SKM-1 treated with dmso at 0.1 percent for 144 hours (cell line): ENCODE measurements at regions not wholly inside any gene's neighbourhood (a gene's known extent, or its start where the extent isn't known, plus 50 kb on each side); places are given as distances from the start of the nearest gene placed in this dataset.

ENCODE experiments used
- DNase-seq: peaks from one replicate; lab custom pipeline; 2025; ENCODE audit not compliant: unreplicated experiment; lab: John Stamatoyannopoulos, UW

GRCh38 chrX:96311366-96311765 lies 373.3 kb upstream of the DIAPH2 start:
- no peak for DNase-seq

DNA sequence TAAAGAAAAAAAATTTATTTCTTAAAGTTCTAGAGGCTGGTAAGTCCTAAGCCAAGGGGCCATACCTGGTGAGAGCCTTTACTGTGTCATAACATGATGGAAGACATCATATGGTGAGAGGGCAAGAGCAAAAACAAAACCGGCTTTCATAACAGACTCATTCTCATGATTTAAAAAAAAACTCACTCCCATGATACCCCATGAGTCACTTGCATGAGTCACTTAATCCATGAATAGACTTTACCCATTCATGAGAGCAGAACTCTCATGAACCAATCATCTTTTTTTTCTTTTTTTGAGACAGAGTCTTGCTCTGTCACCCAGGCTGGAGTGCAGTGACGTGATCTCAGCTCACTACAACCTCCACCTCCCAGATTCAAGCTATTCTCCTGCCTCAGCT lies 369.7 kb upstream of the DIAPH2 start:
- DNase-seq, result no peak

- no peak for DNase-seq
These were observed 322.8 kb upstream of the DIAPH2 start for GRCh38 chrX:96361844-96362243.

DNA sequence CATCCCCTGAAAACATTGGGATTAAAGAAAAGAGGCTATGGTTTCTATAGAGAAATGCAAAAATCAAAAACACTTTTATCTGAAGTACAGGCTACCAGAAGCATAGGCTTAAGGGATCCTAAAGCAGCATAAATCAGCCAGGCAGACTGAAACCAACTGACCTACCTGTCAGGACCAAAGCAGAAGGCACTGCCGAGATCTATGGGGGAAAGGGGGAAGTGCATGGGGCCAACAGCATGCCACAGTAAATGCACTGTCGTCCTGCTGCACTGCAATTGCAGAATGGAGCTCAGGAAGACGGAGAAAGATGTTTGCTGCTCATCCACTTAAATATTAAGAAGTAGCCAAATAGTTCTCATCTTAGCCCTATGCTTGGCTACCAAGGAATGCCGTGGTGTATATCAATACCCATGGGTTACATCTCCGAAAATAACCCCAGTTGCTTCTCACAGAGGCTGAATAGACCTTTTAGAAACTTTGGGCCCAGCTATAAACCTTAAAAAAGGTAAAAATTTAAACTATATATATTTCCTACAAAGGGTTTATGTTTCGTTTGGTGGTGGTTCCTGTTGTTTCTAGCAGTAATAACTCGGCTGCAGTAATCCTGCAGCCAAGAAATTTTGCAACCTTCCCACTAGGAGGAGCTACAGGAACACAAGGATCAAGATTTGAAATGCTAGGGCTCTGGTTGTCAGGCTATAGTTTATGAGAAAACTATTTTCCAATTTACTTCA lies 312.2 kb upstream of the DIAPH2 start:
- peak; percentile 4 for DNase-seq

DNA sequence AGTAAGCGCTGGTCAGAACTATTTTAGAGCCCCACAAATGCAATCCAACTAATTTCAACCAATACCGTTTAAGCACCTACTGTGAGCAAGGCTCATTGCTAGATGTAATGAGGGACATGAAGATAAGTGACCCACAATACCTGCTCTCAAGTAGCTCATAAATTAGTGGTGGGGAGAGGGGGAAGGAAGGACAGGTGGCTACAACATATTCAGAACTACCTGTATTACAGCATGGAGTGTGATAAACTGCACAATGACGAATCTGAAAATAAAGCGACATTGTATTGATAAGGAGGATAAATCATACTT lies 311.6 kb upstream of the DIAPH2 start:
- no peak for DNase-seq

GRCh38 chrX:96376266-96376665 lies 308.4 kb upstream of the DIAPH2 start:
- no peak for DNase-seq

DNA sequence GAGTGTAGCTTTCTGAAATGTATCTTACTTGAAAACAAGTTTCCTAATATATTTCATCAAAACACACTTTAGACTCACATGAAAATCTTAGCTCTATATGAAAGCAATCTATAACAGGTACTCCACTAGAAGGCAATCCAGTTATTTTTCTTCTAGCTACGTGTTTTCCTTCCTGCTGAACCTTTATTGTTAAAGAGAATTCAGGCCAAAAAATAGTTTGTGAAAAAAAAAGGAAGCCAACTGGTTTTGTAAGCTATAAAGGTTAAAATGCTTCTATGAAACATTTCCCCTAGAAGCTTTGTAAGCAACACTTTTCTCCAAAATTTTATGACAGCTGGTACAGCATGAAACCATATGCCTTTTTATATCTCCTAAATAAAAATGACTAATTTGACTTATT lies 304.7 kb upstream of the DIAPH2 start:
- DNase-seq, result no peak

- no peak for DNase-seq
These were observed 302.6 kb upstream of the DIAPH2 start for GRCh38 chrX:96382018-96382417.

GRCh38 chrX:96383428-96383827 lies 301.2 kb upstream of the DIAPH2 start:
- no peak for DNase-seq

DNA sequence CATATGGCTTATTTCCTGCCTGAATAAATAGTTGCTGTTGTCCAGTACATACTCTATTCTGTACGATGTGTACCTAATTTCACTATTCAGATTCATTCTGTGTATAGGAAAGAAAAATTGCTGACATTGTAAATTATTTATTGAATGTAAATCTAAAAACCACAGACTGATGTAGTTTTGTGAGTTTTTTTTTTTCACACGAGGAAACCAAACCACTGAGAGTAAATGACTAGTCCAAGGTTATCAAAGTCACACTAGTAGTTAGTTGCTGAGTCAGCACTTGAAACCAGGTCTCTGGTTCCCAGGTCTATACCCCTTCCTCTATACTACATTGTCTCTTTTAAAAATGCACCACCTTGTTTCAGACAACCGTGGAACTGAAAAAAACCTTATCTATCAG lies 298.3 kb upstream of the DIAPH2 start:
- no peak for DNase-seq

GRCh38 chrX:96386981-96387380 lies 297.7 kb upstream of the DIAPH2 start:
- no peak for DNase-seq

GRCh38 chrX:96387801-96388200 lies 296.8 kb upstream of the DIAPH2 start:
- no peak for DNase-seq

GRCh38 chrX:96389281-96390047 lies 295.2 kb upstream of the DIAPH2 start:
- DNase-seq, result no peak

DNA sequence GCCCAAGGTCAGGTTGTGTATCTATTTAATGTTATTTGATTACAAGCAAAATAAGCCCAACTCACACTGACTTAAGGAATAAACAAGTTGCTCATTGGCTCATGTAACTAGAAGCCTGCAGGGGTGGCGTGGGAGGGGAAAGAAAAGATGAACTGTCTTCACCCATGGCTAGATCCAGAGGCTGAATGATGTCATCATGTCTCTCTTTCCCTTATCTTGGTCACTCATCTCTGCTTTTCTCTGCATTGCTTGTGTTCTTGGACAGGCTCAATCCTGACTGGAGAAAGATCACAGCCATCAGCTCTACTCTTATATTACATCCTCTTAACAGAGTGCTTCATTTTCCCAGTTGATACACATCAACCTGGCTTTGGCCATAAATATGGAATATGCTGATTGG lies 290.0 kb upstream of the DIAPH2 start:
- DNase-seq, result no peak

DNA sequence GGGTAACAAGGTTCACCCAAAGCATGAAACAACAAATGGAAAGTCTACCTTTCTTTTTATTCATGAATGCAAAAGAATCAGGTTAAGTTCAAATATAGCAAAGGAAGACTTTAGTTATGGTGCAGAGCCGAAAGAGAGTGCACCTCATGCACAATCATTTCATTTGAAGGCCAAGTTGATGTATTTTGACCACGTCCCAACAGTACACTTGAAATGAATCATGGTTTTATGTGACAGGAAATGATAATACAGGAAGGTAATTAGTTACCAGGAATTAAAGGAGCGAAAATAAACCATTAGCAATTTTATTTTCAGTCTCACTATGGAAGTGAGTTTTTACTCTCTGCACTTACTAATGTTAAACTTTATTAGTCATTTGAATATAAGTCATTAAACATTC lies 281.2 kb upstream of the DIAPH2 start:
- DNase-seq, result no peak

DNA sequence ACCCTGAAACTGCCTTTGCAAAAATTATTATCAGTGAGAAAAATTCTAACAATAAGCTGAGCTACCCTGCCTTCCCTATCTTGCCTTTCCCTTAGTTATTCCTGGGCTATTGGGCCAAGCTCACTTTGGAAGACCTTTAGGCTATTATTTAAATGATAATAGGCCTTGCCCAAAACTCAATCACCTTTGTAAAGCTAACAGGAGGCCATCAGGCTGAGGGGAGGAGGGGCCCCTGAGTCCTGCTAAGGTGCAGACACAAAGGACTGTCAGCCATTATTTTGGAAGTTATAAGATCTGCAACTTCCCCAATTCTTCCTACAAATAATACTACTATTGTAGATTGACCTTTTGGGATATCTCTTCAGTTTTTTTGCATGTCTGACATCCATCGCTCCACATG lies 278.8 kb upstream of the DIAPH2 start:
- DNase-seq, result no peak

DNA sequence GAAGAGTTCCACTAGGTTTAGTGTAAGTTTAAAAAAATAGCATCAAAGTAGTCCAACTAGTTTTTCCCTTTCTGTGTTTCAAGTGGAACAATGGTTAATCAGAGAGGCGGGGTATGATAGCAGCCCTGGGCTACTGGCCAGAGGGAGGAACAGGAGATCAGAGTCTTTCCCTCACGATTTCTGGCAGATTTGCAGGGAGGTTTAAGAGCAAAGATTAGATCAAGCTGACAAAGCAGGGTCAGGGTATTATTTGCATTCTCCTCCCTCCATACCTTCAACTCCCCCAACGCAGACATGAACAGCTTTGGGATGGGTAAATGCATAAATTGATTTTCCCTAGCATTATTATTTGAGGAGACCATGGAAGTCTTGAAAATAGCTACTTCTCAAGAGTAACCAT lies 277.6 kb upstream of the DIAPH2 start:
- no peak for DNase-seq

GRCh38 chrX:96407501-96407900 lies 277.1 kb upstream of the DIAPH2 start:
- DNase-seq, result no peak

GRCh38 chrX:96407981-96408380 lies 276.7 kb upstream of the DIAPH2 start:
- no peak for DNase-seq

DNA sequence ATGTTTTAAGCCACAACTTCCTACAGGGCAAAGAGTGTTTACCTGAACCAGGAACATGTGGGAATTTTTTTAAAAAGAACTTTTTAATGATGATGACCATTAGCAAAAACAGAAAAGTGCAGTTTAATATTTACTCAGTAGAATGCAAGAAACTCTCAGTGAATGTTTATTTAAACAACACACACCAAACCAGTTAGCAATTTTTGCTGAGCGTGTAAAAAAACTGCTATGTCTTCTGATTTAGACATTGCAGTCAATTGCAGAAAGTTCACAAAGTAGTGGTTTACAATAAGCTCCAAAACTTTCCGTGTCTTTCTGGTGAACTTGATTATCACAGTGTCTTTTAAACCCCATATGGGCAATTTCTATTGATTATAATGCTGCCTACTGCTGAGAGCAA lies 273.7 kb upstream of the DIAPH2 start:
- no peak for DNase-seq

DNA sequence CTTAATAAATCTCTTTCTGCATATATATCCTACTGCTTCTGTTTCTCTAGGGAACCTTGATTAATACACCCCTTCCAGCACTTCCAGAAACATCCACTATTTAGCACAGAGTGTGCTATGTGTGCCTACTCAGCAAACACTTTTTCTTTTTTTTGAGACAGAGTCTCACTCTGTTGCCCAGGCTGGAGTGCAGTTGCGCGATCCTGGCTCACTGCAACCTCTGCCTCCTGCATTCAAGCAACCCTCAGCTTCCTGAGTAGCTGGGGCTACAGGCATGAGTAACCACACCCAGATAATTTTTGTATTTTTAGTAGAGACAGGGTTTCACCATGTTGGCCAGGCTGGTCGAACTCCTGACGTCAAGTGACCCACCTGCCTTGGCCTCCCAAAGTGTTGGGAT lies 266.9 kb upstream of the DIAPH2 start:
- DNase-seq, result no peak

DNA sequence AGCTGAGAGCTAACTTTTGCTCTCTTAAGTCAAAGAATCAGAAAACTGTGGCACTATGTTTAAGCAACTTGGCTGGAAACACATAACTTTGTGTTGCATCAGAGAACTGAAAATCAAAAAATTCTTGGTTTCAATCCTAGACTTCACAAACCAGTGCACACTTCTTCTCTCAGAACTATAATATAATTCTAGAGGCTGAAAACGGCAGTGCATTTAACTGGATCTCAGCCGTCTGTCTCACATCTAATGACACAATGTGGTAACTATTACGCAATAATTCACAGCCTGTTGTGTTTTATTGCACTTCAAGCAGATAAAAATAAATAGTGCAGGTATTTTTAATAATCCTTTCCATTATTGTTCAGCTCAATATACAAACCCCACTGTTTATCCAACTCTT lies 260.6 kb upstream of the DIAPH2 start:
- DNase-seq, result peak; percentile 12

GRCh38 chrX:96425200-96425599 lies 259.4 kb upstream of the DIAPH2 start:
- DNase-seq, result peak; percentile 82
